Hepatocyte (in vitro differentiated cells): ENCODE measurements at regions not wholly inside any gene's neighbourhood (a gene's known extent, or its start where the extent isn't known, plus 50 kb on each side); places are given as distances from the start of the nearest gene placed in this dataset.

Experiments used
- DNase-seq: peaks from one replicate; pipeline ENCODE4 v3.0.0-alpha.2; 2016; ENCODE audit warnings: low spot score
- H2AFZ ChIP-seq: fragments of 200-600 bp; sonication (generic); 2 replicates; pipeline ENCODE4 v1.6.0; 2016; ENCODE audit warnings: antibody characterized with exemption, mild to moderate bottlenecking
- H3K27ac ChIP-seq: fragments of 200-600 bp; sonication (generic); 2 replicates; pipeline ENCODE4 v1.5.1; 2016; ENCODE audit warnings: mild to moderate bottlenecking
- H3K27me3 ChIP-seq: fragments of 200-600 bp; sonication (generic); 2 replicates; pipeline ENCODE4 v1.6.1; 2016
- H3K36me3 ChIP-seq: fragments of 200-600 bp; sonication (generic); replicated peaks from 2 replicates; pipeline ENCODE4 v1.5.1; 2016; ENCODE audit warnings: low read depth; ENCODE audit not compliant: insufficient read depth
- H3K4me1 ChIP-seq: fragments of 200-600 bp; sonication (generic); 2 replicates; pipeline ENCODE4 v1.5.1; 2016; ENCODE audit warnings: mild to moderate bottlenecking, moderate library complexity; ENCODE audit not compliant: insufficient read depth
- H3K4me2 ChIP-seq: fragments of 200-600 bp; sonication (generic); 2 replicates; pipeline ENCODE4 v1.6.0; 2016
- H3K4me3 ChIP-seq: fragments of 200-600 bp; sonication (generic); 2 replicates; pipeline ENCODE4 v1.5.1; 2016; ENCODE audit warnings: mild to moderate bottlenecking
- H3K79me2 ChIP-seq: fragments of 200-600 bp; sonication (generic); 2 replicates; pipeline ENCODE4 v1.6.0; 2017; ENCODE audit warnings: mild to moderate bottlenecking
- H3K9me2 ChIP-seq: fragments of 200-600 bp; sonication (generic); replicated peaks from 2 replicates; pipeline ENCODE4 v1.6.0; 2017; ENCODE audit warnings: mild to moderate bottlenecking; ENCODE audit not compliant: insufficient read depth
- H3K9me3 ChIP-seq: fragments of 200-600 bp; sonication (generic); 2 replicates; pipeline ENCODE4 v1.5.1; 2016; ENCODE audit warnings: low read depth, mild to moderate bottlenecking
- H4K20me1 ChIP-seq: fragments of 200-600 bp; sonication (generic); 2 replicates; pipeline ENCODE4 v1.6.0; 2016; ENCODE audit warnings: mild to moderate bottlenecking; ENCODE audit not compliant: insufficient read depth, poor library complexity, severe bottlenecking
- EZH2 ChIP-seq: fragments of 200-600 bp; sonication (generic); IDR thresholded peaks from 2 replicates; pipeline ENCODE4 v1.6.1; 2016; ENCODE audit warnings: antibody characterized with exemption, mild to moderate bottlenecking, borderline replicate concordance
- EZH2phosphoT487 ChIP-seq: fragments of 200-600 bp; sonication (generic); IDR thresholded peaks from one replicate; pipeline ENCODE4 v1.6.1; 2018; ENCODE audit warnings: antibody characterized with exemption, mild to moderate bottlenecking, low read depth, moderate library complexity; ENCODE audit not compliant: unreplicated experiment, severe bottlenecking
- WGBS: methylation state at CpG from one replicate; pipeline ENCODE4 v1.1.6; 2016; ENCODE audit warnings: low lambda C conversion rate; ENCODE audit errors: missing lambda C conversion rate; 5-methylcytosine and 5-hydroxymethylcytosine counted together
- TF ChIP-seq, protein P1 (sequence below): fragments of 200-600 bp; sonication (generic); IDR thresholded peaks from 2 replicates; pipeline ENCODE4 v1.5.1; 2016; ENCODE audit warnings: antibody characterized with exemption, mild to moderate bottlenecking; ENCODE audit not compliant: poor library complexity

DNA sequence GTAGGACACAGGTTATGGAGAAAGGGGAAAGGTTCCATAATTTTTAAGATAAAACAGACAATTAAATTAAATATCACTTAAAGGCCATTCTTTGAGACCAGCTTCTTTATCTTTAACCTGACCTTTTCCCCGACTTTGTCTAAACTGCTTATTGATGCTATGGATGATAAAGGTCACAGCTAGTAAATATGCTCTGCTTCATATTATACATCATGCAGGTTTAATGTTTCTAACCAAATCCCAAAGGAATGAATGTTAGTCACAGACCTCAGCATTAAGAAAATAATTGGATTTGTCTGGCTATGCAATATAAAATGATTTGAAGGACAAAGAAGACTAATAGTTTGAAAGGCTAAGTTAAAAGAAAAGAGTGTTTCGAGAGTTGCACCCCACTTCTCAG lies 147.6 kb downstream of the ST8SIA4 start:
- H3K27ac ChIP-seq = no peak overlapping the region

More for the DNA sequence above, 147.6 kb downstream of the ST8SIA4 start:
- 48% methylated on average over 2 of the region's 2 CpGs for WGBS
- H3K4me2 ChIP-seq = no peak overlapping the region
- no peaks in the 10 kb centered on the region for H4K20me1 ChIP-seq
- no peak overlapping the region for H3K4me3 ChIP-seq
- H3K79me2 ChIP-seq = no peaks in the 10 kb centered on the region
- no peaks in the 10 kb centered on the region for H3K9me2 ChIP-seq
- no peak for DNase-seq
- no peaks in the 10 kb centered on the region for H3K4me1 ChIP-seq
- H3K27me3 ChIP-seq = no peaks in the 10 kb centered on the region
- no peak overlapping the region for H2AFZ ChIP-seq
- no peak for TF ChIP-seq EZH2
- no peak for TF ChIP-seq EZH2phosphoT487
- TF ChIP-seq, protein P1, sequence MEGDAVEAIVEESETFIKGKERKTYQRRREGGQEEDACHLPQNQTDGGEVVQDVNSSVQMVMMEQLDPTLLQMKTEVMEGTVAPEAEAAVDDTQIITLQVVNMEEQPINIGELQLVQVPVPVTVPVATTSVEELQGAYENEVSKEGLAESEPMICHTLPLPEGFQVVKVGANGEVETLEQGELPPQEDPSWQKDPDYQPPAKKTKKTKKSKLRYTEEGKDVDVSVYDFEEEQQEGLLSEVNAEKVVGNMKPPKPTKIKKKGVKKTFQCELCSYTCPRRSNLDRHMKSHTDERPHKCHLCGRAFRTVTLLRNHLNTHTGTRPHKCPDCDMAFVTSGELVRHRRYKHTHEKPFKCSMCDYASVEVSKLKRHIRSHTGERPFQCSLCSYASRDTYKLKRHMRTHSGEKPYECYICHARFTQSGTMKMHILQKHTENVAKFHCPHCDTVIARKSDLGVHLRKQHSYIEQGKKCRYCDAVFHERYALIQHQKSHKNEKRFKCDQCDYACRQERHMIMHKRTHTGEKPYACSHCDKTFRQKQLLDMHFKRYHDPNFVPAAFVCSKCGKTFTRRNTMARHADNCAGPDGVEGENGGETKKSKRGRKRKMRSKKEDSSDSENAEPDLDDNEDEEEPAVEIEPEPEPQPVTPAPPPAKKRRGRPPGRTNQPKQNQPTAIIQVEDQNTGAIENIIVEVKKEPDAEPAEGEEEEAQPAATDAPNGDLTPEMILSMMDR = no peak
- no peaks in the 10 kb centered on the region for H3K36me3 ChIP-seq
- H3K9me3 ChIP-seq = no peaks in the 10 kb centered on the region
